ENCODE measurements at regions not wholly inside any gene's neighbourhood (a gene's known extent, or its start where the extent isn't known, plus 50 kb on each side); places are given as distances from the start of the nearest gene placed in this dataset.

DNA sequence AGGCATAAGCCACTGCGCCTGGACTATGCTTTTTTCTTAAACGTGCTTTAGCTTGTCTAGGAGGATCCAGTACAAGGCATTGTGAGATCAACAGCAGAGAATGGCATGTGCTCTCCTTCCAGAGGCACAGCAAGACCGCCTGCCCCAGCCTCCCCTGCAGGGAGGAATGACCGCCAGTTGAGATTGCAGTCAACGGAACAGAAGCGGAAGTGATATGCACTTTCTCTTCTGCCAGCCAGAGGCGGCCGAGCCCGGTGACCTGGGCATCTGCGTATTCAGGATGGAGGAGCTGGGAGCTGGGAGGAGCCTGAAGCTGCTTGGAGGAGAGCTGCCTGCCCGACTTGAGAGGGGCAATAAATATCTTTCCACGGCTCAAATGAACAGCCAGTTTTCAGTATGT is 243.0 kb downstream of the CTTN start:
- peak in 1 of 3 donors; percentile 41 for DNase-seq (ENCODE audit: low read depth in 2 of 3, low spot score in 2 of 3)

GRCh38 chr11:70642266-70642665 is 243.9 kb downstream of the CTTN start:
- no peak for DNase-seq (ENCODE audit: low read depth in 2 of 3, low spot score in 2 of 3)

GRCh38 chr11:70643642-70644041 is 245.3 kb downstream of the CTTN start:
- DNase-seq (ENCODE audit: low read depth in 2 of 3, low spot score in 2 of 3): no peak

- DNase-seq (ENCODE audit: low read depth in 2 of 3, low spot score in 2 of 3): no peak
Measured at GRCh38 chr11:70644343-70645060, 246.2 kb downstream of the CTTN start.

DNA sequence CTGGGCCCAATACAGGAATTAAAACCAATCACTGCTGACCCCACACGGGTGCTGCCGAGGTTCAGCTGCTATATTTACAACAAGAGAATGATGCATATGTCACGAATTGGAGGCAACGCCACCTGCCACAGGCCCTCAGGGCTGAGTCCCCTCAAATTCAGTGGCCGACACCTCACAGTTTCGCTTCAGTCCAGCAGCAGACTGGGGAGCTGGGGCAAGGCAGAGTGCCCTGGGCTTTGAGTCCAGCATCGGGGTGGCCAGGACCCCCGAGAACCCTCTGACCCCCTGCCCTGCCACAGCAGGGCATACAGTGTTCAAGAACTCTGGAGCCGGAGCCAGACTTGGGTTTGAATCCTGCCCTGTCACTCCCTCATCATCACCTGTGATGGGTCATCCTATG is 247.2 kb downstream of the CTTN start:
- DNase-seq (ENCODE audit: low read depth in 2 of 3, low spot score in 2 of 3): no peak

GRCh38 chr11:70646272-70647049 is 248.1 kb downstream of the CTTN start:
- no peak for DNase-seq (ENCODE audit: low read depth in 2 of 3, low spot score in 2 of 3)

DNA sequence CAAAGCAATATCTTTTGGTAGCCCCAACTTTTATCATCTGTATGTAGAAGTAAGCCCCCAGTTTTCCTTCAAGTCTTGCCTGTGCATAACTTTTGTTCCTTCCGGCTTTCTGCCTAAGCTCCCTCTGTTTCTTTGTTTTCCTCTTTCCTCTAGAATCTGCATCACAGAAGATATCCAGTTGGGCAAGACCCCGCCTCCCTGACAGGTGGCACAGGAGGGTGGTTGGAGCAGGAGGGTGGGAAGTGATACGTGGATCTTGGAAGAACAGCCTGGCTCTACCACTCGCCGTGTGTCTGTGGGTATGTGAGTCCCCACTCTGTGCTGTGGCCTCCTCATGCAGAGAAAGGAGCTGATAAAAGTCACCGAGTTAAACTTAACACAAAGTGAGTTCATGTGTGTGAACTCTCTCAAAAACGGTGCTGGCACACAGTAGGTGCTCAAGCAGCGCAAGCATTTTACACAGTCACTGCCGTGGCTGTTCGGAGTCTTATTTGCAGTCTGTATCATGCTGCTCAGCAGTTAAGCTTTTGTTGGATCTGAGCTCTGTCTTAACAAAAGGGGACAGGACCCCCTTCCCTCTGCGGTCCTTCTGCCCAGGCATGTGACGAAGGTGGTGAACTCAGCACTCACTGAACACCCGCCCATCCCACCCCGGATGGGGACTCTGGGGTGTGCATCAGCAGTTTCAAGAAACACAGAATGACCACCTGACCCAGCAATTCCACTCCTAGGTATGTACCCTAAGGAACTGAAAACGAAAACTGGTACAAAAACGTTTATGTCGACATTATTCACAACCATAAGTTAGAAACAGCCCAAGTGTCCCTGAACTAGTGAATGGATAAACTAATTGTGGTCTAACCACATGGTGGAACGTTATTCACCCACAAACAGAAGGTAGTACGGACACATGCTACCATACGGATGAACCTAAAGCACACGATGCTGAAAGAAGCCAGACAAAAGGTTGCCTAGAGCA is 249.1 kb downstream of the CTTN start:
- DNase-seq (ENCODE audit: low read depth in 2 of 3, low spot score in 2 of 3): no peak

- DNase-seq (ENCODE audit: low read depth in 2 of 3, low spot score in 2 of 3): peak in 2 of 3 donors; percentile 69 to 90
Measured at GRCh38 chr11:70650075-70650909, 252.0 kb downstream of the CTTN start.

DNA sequence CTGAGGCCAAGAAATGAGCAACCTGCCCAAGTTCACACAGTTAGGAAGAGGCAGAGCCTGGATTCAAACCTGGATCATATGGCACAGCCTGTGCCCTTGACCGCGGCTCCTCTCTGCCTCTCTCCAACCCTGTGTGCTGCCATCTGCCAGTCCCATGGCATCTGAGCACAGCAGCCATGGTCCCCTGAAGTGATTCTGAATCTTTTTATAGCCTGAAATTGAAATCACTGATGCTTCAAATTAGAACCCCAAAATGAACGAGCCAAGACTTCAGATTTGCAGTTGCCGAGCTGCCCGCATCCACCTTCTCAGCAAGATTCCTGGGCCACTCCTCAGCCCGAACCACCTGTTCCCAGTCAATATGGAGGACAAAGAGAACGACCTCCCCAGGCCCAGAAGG is 252.7 kb downstream of the CTTN start:
- DNase-seq (ENCODE audit: low read depth in 2 of 3, low spot score in 2 of 3): no peak

DNA sequence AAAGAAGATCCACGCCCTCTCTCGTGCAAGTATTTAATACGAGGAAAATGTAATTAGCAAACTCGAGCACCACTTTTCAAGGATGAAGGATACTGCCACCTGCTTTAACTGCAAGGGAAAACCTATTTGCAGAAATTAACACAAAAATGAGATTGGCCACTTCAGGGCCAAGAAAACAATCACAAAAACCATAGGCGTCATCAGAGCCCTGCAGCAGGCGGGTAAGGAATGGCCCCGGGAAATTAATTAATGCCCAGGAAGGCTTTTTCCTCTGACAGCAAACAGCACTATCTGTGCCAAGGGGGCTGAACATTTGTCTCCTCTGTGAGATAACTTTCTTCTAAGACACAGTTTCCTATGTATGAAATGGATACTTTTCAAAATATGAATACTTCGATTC is 255.7 kb downstream of the CTTN start:
- no peak for DNase-seq (ENCODE audit: low read depth in 2 of 3, low spot score in 2 of 3)

GRCh38 chr11:70655816-70656215 is 257.5 kb downstream of the CTTN start:
- DNase-seq (ENCODE audit: low read depth in 2 of 3, low spot score in 2 of 3): no peak

DNA sequence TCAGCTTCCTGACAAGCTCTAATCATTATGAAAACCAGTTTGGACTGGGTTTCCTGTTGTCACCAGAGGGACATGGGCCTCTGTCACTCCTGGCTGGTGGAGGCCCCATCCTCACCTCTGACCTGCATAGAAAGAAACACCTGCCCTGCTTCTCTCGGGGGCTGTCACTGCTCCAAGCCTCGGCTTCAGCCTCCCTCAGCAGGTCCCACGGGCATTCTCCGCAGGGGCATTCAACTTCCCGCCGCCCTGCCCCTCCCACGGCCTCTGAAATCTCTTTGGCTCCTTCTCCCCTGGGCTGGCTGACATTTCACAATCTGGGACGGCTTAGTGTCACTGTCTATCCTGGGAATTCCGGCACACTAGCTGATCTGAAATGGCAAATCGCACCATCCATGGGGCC is 257.9 kb downstream of the CTTN start:
- DNase-seq (ENCODE audit: low read depth in 2 of 3, low spot score in 2 of 3): no peak

DNA sequence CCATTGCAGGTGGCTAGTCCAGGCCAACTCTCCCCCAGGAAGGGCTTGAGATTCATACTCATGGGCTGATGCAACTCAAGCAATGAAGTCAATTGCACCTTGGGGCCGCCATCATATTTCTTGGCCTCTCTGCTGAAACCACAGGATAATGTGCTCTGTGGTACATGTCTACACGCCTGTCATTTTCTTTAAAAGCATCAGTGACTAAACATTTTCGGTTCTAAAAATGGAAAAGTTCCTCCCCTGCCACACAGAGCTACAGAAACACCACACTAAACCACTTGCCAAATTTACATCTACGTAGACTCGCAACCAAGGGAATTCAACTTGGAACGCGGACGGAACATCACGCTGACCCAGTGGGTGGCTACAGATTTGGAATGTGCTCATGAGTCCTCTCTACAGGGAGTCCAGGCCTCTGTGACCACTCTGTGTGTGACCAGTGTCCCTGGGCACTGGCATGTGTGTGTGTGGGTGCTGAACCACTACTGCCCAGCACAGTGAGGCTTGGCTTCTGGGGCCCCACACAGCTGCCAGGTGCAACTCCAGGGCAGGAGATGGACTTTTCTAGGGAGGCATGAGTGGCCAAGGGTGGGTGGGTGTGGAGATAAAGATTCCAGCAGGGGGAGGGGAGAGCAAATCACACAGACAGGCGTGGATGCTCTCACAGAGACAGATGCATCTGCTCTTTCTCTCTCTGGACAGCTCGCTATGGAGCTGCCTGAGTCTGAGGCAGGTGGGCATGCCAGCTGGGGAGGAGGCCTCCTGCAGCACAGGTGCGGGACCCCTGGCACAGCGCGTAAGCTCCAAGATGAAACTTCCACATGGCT is 261.9 kb downstream of the CTTN start:
- DNase-seq (ENCODE audit: low read depth in 2 of 3, low spot score in 2 of 3): no peak

- DNase-seq (ENCODE audit: low read depth in 2 of 3, low spot score in 2 of 3): no peak
Measured at GRCh38 chr11:70660889-70661197, 262.5 kb downstream of the CTTN start.

- peak in 2 of 3 donors; percentile 10 to 12 for DNase-seq (ENCODE audit: low read depth in 2 of 3, low spot score in 2 of 3)
Measured at GRCh38 chr11:70661761-70662501, 263.6 kb downstream of the CTTN start.

DNA sequence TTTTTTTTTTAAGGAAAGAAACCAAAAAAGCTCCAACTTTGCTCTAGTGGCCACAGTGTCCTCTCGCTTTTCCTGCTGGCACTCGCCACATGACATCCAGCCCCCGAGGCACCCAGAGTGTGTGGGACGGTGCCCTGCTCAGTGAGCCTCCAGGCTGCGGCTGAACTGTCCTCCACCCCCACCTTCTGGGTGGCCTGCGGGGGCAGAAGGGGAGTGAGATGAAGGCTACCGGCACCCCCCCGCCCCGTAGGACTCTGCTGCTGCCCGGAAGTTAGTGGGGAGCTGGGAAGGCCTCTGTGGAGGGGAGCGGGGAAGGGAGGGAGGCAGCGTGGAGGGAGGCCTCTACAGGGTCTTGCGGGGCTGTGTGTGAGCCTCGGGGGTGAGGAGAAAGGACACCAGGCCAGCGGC is 264.4 kb downstream of the CTTN start:
- no peak for DNase-seq (ENCODE audit: low read depth in 2 of 3, low spot score in 2 of 3)

DNA sequence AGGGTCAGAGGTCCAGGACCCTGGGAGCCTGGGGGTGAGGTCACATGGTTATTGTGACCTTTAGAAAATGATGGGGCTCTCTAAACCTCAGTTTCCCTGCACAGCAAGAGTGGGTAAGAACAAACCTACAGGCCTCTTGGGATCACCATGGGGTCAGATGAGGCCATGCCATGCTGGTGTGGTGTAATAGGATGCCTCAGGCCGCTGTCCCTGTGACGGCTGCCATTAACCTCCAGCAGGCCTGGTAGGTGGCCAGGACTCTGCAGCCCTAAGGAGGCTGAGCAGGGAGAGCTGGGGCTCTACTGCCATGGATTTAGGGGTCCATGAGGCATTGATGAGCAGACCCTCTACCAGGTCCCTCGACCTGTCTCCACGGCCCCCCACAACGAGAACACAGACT is 265.5 kb downstream of the CTTN start:
- no peak for DNase-seq (ENCODE audit: low read depth in 2 of 3, low spot score in 2 of 3)

DNA sequence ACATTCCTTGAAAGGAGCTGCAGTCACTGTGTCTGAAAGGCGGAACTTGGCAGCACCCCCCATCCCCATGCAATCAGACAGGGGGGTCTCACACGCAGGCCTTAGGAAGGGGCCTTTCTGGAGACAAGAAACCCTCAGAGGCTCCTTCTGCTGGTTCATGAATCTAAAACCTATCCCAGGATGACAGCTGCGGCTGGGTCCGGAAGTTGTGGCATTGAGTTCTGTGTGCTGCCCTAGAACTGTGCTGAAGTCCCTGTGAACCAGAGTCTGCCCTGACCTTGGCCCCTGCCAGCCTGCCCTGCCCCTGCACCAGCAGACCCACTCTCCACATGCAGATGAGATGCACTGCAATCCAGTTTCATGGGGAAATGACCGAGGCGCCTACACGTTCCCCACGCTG is 268.0 kb downstream of the CTTN start:
- peak in 2 of 3 donors; percentile 7 to 46 for DNase-seq (ENCODE audit: low read depth in 2 of 3, low spot score in 2 of 3)

GRCh38 chr11:70667767-70668166 is 269.4 kb downstream of the CTTN start:
- DNase-seq (ENCODE audit: low read depth in 2 of 3, low spot score in 2 of 3): no peak

Data from hematopoietic multipotent progenitor cell (in vitro differentiated cells).